Left lung (tissue), 4 donors: ENCODE measurements at regions not wholly inside any gene's neighbourhood (a gene's known extent, or its start where the extent isn't known, plus 50 kb on each side); places are given as distances from the start of the nearest gene placed in this dataset.

Experiments
- ATAC-seq: fragments of 200-7000 bp; cut with Tn5 transposase; one replicate; pipeline ENCODE4 v1.9.1; 2020; ENCODE audit warnings: moderate library complexity
- DNase-seq, 4 donors: peaks; one replicate each; pipeline ENCODE4 v3.0.0-alpha.2; 2013 to 2020
- H3K27ac ChIP-seq, 2 donors: fragments of 200-600 bp; sonication (generic) in 1 of 2; one replicate each; pipeline versions ENCODE4 v1.5.0 to v1.8.0; 2020 to 2021
- H3K27me3 ChIP-seq, 2 donors: fragments of 200-600 bp; sonication (generic) in 1 of 2; one replicate each; pipeline versions ENCODE4 v1.5.0 to v1.8.0; 2020 to 2021
- H3K36me3 ChIP-seq, 2 donors: fragments of 200-600 bp; sonication (generic) in 1 of 2; one replicate each; pipeline versions ENCODE4 v1.5.0 to v1.8.0; 2020 to 2021
- H3K4me1 ChIP-seq, 2 donors: fragments of 200-600 bp; one replicate each; pipeline ENCODE4 v1.8.0; 2021
- H3K4me3 ChIP-seq, 2 donors: fragments of 200-600 bp; sonication (generic) in 1 of 2; one replicate each; pipeline versions ENCODE4 v1.5.0 to v1.8.0; 2020 to 2021; ENCODE audit warnings: mild to moderate bottlenecking in 1 of 2
- H3K9me3 ChIP-seq, 2 donors: fragments of 200-600 bp; sonication (generic) in 1 of 2; one replicate each; pipeline versions ENCODE4 v1.5.0 to v1.8.0; 2020 to 2021
- CTCF ChIP-seq, 2 donors: fragments of 200-600 bp; sonication (generic) in 1 of 2; IDR thresholded peaks; one replicate each; pipeline versions ENCODE4 v1.5.0 to v1.8.0; 2021; ENCODE audit warnings: antibody characterized with exemption in 2 of 2
- intact Hi-C, 2 donors: fragments of 100-400 bp; cut with DNase I; formaldehyde crosslinking; loops; one replicate each; pipeline versions ENCODE4 v1.11.2 to v1.14.2; 2022
- donor health status: DM: no; HTN: yes; CAD: no.
- donor health status: DM: no; HTN: no; CAD: no.

- no peak overlapping the region for H3K4me3 ChIP-seq
- intact Hi-C loops = no loop called here
Measured at GRCh38 chrY:19578281-19578874, 166.1 kb downstream of the KDM5D start.

GRCh38 chrY:19577250-19577649 lies 167.3 kb downstream of the KDM5D start:
- no peak for TF ChIP-seq CTCF (IDR thresholded peaks at IDR 0.05)
- Histone ChIP-seq H3K27ac (no peak overlapping the region), H3K4me3 (no peak overlapping the region), H3K4me1 (no peaks in the 10 kb centered on the region), H3K27me3 (no peaks in the 10 kb centered on the region), H3K9me3 (no peaks in the 10 kb centered on the region), H3K36me3 (no peaks in the 10 kb centered on the region)
- intact Hi-C loops = no loop called here
- ATAC-seq = no peak
- DNase-seq = peak in 1 of 4 donors; percentile 17

More at GRCh38 chrY:19578281-19578874, 166.1 kb downstream of the KDM5D start:
- ATAC-seq = no peak
- Histone ChIP-seq H3K9me3 (no peaks in the 10 kb centered on the region), H3K27me3 (no peaks in the 10 kb centered on the region), H3K27ac (no peak overlapping the region), H3K36me3 (no peaks in the 10 kb centered on the region), H3K4me1 (no peaks in the 10 kb centered on the region)
- peak in 1 of 4 donors; percentile 21 for DNase-seq
- TF ChIP-seq CTCF (IDR thresholded peaks at IDR 0.05) = no peak

GRCh38 chrY:19574939-19575338 lies 169.6 kb downstream of the KDM5D start:
- no peaks in the 10 kb centered on the region for H3K4me1 ChIP-seq
- no peak overlapping the region for H3K27ac ChIP-seq
- intact Hi-C loops = no loop called here
- no peaks in the 10 kb centered on the region for H3K36me3 ChIP-seq
- no peak for ATAC-seq
- no peaks in the 10 kb centered on the region for H3K27me3 ChIP-seq
- TF ChIP-seq CTCF (IDR thresholded peaks at IDR 0.05) = no peak
- H3K9me3 ChIP-seq = no peaks in the 10 kb centered on the region
- DNase-seq = no peak
- H3K4me3 ChIP-seq = no peak overlapping the region

DNA sequence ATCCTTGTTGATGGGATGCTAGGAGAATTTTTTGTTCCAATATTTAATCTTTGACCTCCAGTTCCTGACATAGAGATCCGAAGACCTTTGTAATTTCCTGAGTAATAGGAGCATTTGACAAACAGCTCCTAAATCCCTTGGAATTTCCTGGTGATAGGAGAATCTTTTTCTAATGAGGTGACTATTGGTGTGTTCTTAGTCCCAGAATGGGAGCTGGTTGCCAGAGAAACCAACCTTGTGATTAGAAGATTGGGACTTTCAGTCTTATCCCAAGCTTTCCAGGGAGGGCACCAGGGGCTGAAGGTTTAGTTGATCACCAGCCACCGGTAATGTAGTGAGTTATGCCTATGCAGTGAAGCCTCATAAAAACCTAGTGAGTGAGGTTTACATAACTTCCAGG lies 170.9 kb downstream of the KDM5D start:
- Histone ChIP-seq H3K9me3 (no peaks in the 10 kb centered on the region), H3K4me1 (no peaks in the 10 kb centered on the region), H3K27ac (no peak overlapping the region), H3K4me3 (no peak overlapping the region), H3K27me3 (no peaks in the 10 kb centered on the region), H3K36me3 (no peaks in the 10 kb centered on the region)
- DNase-seq (no peak), ATAC-seq (no peak)
- intact Hi-C loops = no loop called here
- TF ChIP-seq CTCF (IDR thresholded peaks at IDR 0.05) = no peak

DNA sequence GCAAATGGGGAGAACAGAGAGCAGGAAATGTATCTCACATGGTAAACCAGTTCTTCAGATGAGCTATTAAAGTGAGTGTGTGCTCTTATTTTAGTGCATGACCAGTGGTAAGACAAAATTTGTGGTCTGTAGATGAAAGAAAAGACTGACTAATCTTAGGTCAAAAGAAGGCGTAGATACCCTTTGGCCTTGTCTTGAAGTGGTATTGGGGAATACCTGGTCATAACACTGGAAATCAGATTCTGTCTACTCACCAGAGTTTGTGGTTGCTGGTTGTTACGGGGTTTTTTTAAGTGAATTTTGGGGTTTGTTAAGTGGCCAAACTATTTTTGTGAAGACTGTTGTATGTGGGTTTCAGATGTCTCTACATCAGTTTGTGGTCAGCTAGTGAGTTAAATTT lies 173.5 kb downstream of the KDM5D start:
- Histone ChIP-seq H3K36me3 (no peaks in the 10 kb centered on the region), H3K27ac (no peak overlapping the region), H3K4me3 (no peak overlapping the region), H3K9me3 (no peaks in the 10 kb centered on the region), H3K27me3 (no peaks in the 10 kb centered on the region), H3K4me1 (no peaks in the 10 kb centered on the region)
- intact Hi-C loops = no loop called here
- DNase-seq (no peak), ATAC-seq (no peak)
- no peak for TF ChIP-seq CTCF (IDR thresholded peaks at IDR 0.05)
